GM20000 (cell line): ENCODE measurements at regions not wholly inside any gene's neighbourhood (a gene's known extent, or its start where the extent isn't known, plus 50 kb on each side); places are given as distances from the start of the nearest gene placed in this dataset.

Experiments used
- DNase-seq: peaks from one replicate; pipeline ENCODE4 v3.0.0; 2012; ENCODE audit warnings: low spot score
- TF ChIP-seq, protein P1 (sequence below): IDR thresholded peaks from 2 replicates; pipeline ENCODE4 v1.5.1; 2012; ENCODE audit warnings: mild to moderate bottlenecking, control low read depth; ENCODE audit errors: extremely low read depth, missing control alignments

DNA sequence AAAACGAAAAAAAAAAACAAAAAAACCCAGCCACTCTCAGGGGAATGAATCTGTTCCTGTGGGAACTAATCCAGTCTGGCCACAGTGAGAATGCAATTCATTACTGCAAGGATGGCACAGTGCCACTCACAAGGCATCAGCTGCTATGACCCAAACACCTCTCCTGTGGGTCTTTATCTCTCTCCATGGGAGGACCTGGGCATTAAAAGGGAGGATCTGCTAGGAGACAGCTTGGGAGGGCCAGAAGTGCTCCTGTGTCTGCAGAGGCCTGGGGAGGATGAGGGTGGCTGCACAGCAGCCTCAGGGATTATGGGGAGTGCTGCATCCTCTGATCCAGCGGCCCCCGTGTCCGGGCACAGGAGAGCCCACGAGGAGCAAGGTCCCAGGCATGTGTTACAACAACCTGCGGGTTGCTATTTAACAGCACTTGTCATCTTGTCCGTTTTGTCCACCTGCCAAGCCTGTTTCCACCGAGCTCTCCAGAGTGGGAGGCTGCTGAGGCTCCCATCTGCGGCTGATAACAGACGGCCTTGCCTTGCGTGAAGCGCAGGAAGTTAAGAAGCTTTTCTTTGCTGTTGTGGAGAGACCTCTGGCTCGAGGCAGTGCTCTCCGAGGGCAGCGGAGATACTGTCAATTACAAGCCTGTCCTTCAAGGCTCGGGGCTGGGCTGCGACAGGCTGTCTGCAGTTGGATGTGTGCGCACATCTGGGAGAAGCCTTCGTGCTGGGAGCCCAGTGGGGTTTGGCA, 97.7 kb downstream of the NXPE2 start:
- DNase-seq, result no peak
- TF ChIP-seq, protein P1, sequence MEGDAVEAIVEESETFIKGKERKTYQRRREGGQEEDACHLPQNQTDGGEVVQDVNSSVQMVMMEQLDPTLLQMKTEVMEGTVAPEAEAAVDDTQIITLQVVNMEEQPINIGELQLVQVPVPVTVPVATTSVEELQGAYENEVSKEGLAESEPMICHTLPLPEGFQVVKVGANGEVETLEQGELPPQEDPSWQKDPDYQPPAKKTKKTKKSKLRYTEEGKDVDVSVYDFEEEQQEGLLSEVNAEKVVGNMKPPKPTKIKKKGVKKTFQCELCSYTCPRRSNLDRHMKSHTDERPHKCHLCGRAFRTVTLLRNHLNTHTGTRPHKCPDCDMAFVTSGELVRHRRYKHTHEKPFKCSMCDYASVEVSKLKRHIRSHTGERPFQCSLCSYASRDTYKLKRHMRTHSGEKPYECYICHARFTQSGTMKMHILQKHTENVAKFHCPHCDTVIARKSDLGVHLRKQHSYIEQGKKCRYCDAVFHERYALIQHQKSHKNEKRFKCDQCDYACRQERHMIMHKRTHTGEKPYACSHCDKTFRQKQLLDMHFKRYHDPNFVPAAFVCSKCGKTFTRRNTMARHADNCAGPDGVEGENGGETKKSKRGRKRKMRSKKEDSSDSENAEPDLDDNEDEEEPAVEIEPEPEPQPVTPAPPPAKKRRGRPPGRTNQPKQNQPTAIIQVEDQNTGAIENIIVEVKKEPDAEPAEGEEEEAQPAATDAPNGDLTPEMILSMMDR, result no peak

DNA sequence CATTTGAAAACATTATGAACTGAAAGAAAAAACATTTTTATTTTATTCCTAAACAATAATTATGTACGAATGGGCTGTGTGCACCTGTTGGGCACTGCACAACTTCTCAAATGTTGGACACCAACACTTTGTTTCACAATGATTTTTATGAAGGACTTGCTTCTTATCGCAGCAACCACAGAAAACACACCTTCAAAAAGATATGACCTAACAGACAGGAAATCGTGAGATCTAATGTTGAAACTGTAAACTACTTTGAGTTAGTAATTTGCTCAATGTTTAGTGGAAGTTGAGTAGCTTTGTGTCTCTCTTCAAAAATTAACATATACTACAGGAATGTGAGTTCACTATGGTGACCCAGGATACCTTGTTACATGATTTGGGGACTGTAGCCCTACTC, 98.6 kb downstream of the NXPE2 start:
- DNase-seq, result no peak
- TF ChIP-seq, protein P1, result no peak

DNA sequence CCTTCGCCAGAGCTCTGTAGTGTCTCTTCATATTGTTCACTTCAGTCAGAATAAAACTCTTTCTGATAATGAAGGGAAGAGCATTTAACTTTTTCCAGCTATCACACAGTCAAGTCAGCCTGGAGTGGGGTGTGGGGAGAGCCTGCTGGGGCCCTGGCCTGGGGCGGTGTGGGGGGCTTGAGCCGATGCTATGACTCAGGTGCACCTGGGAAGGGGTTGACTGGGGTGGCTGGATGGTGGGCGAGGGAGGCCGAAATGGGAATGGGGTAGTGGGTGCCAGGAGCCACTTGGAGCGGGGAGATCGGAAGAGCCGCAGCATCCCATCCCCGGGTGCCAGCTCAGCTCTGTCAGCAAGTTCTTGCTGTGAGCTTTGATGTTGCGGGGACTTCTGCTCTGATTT, 100.9 kb downstream of the NXPE2 start:
- TF ChIP-seq, protein P1, result no peak
- DNase-seq, result no peak

DNA sequence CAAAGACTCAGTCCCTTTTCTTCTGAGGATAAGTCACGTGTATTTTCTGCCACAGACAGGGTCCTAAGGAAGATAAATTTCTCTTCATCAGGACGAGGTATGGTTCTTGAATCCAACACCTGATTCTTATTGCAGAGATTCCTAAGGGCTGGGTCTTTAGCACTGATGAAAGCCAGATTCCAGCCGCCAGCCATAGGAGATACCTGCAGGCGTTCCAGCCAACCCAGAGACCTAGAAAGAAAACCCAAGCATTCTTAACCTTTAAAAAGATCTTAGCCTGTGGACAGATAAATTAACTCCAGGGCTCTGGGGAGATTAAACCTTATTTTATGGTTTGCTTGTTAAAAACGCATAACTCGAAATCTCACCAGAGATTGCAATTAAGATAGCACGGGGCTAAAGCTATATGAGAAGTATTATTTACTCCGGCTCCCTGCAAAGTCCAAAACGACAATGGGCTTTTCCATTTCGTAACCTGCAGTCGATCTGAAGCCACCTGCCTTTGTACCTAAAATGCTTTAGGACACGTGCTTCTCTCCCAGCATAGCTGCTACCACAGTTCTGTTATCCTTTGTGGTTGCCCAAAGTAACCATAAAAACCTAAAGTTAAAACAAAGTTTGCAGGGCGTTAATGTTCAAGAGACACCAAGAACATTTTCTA, 104.5 kb downstream of the NXPE2 start:
- TF ChIP-seq, protein P1, result no peak
- DNase-seq, result no peak

DNA sequence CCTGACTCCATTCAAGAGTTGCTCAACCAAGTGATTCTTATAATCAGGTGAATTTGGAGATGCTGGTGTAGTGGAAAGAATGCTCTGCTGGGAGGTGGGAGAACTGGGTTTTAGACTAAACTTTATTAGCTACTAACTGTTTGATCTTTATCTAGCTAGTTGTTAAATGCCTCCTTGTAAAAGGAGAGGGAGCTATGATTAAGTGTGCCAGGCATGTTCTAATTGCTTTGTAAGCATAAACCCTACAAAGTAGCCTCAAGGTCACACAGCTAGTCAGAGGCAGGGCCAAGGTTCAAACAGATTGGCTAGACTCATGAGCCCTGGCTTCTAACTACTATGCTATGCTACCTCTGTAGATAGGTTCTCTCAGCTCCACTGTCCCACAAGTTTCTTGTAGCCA, 105.5 kb downstream of the NXPE2 start:
- no peak for DNase-seq
- TF ChIP-seq, protein P1, result no peak

DNA sequence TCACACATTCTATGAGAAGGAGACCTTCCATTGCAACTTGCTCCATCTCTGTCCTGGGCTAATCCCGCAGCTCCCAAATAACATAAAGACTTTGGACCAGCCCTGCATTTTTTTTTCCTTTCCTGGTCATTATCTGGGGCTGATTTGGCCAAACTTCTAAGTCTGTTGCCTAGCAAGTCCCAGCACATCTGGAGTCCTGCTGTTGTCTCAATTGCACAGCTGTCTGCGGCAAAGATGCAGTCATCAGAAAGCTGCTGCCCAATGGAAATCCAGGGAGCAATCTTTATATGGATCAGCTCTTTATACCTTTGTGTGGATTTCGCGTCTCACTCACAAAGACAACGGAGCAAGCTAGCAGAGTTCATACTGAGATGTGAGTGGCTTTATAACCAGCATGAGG, 105.9 kb downstream of the NXPE2 start:
- TF ChIP-seq, protein P1, result no peak
- no peak for DNase-seq

DNA sequence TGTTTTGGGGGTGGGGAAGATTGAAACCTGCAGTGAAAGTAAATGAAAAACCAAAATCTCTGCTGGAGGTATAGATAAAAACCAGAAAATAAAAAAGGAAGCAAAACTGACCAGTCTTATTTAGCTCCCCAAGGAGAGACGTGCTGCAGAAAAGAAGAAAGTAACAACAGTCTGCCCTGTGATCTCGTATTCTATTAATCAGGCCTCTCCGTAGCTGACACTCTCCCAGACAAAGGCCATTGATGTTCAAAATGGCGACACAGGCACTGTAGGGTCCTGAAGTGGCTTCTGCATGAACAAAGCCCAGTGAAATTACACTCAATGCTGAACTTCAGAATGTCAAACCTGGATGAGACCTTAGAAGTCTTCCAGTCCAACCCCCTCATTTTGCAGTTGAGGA, 106.6 kb downstream of the NXPE2 start:
- TF ChIP-seq, protein P1, result no peak
- no peak for DNase-seq
